ENCODE measurements at regions not wholly inside any gene's neighbourhood (a gene's known extent, or its start where the extent isn't known, plus 50 kb on each side); places are given as distances from the start of the nearest gene placed in this dataset.

GRCh38 chr1:88052167-88052566 is 631.9 kb upstream of the PKN2 start:
- TF ChIP-seq CTCF (IDR thresholded peaks at IDR 0.05) (no peak), POLR2AphosphoS5 (IDR thresholded peaks at IDR 0.05) (no peak), EP300 (IDR thresholded peaks at IDR 0.05) (no peak), POLR2A (IDR thresholded peaks at IDR 0.05) (no peak)
